ENCODE measurements at regions not wholly inside any gene's neighbourhood (a gene's known extent, or its start where the extent isn't known, plus 50 kb on each side); places are given as distances from the start of the nearest gene placed in this dataset.

DNA sequence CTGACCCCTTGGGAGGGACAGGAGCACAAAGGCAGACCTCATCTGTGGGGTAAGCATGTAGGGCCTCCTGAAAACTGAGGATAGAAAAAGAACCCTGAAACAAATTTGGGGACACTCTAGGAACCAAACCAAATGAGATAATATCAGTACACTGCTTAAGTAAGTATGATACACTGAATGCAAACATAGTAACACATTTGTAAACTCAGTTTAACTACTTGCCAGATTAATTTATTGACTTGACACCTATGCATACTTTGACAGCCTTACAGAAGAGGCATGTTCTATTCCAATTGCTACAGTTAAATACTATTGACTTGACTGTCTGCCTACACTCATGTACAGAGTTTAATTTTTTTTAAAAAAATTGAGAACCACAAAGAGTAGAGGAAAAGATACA, 1070.8 kb upstream of the SEMA6A start:
- Histone ChIP-seq H3K27ac (ENCODE audit: control insufficient read depth, insufficient read depth, low read length) (no peak overlapping the region), H3K9ac (ENCODE audit: control insufficient read depth, extremely low read depth, insufficient read depth, low read length) (no peak overlapping the region), H2AFZ (ENCODE audit: control insufficient read depth, low read length) (no peak overlapping the region), H4K20me1 (ENCODE audit: control insufficient read depth, extremely low read depth, insufficient read depth, low read length) (no peaks in the 10 kb centered on the region), H3K9me3 (ENCODE audit: control insufficient read depth, low read depth, low read length) (no peaks in the 10 kb centered on the region), H3K9me1 (ENCODE audit: control insufficient read depth, extremely low read depth, insufficient read depth, low read length) (no peaks in the 10 kb centered on the region), H3K36me3 (ENCODE audit: control insufficient read depth in 2 of 2, extremely low read depth in 1 of 2, insufficient read depth in 2 of 2, low read length in 2 of 2) (no peaks in the 10 kb centered on the region), H3K4me3 (ENCODE audit: control insufficient read depth in 2 of 3, extremely low read depth in 1 of 3, insufficient read depth in 2 of 3, low read depth in 1 of 3, low read length in 3 of 3) (no peak overlapping the region), H3K4me1 (ENCODE audit: control insufficient read depth, extremely low read depth, insufficient read depth, low read length) (no peaks in the 10 kb centered on the region), H3K27me3 (ENCODE audit: control insufficient read depth, extremely low read depth, insufficient read depth, low read length) (no peaks in the 10 kb centered on the region), H3K79me2 (ENCODE audit: control insufficient read depth, insufficient read depth, low read length) (no peaks in the 10 kb centered on the region), H3K4me2 (ENCODE audit: control insufficient read depth, extremely low read depth, insufficient read depth, low read depth, low read length) (no peak overlapping the region)
- TF ChIP-seq EZH2 (IDR thresholded peaks at IDR 0.05; ENCODE audit: low read length), result no peak
- TF ChIP-seq, protein P1, sequence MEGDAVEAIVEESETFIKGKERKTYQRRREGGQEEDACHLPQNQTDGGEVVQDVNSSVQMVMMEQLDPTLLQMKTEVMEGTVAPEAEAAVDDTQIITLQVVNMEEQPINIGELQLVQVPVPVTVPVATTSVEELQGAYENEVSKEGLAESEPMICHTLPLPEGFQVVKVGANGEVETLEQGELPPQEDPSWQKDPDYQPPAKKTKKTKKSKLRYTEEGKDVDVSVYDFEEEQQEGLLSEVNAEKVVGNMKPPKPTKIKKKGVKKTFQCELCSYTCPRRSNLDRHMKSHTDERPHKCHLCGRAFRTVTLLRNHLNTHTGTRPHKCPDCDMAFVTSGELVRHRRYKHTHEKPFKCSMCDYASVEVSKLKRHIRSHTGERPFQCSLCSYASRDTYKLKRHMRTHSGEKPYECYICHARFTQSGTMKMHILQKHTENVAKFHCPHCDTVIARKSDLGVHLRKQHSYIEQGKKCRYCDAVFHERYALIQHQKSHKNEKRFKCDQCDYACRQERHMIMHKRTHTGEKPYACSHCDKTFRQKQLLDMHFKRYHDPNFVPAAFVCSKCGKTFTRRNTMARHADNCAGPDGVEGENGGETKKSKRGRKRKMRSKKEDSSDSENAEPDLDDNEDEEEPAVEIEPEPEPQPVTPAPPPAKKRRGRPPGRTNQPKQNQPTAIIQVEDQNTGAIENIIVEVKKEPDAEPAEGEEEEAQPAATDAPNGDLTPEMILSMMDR (optimal IDR thresholded peaks at IDR 0.05 in 1 of 3, IDR thresholded peaks at IDR 0.05 in 1 of 3, conservative IDR thresholded peaks at IDR 0.05 in 1 of 3; ENCODE audit: extremely low read depth in 1 of 3, insufficient read depth in 2 of 3, low read length in 3 of 3), result no peak
- dilution Hi-C loops (cut with MboI; ENCODE audit: extremely low pct_ligation_motif_present, low sequenced_read_pairs), result no loop called here
- no peak for DNase-seq (ENCODE audit: low read depth, low spot score)
- FAIRE-seq, result no peak

DNA sequence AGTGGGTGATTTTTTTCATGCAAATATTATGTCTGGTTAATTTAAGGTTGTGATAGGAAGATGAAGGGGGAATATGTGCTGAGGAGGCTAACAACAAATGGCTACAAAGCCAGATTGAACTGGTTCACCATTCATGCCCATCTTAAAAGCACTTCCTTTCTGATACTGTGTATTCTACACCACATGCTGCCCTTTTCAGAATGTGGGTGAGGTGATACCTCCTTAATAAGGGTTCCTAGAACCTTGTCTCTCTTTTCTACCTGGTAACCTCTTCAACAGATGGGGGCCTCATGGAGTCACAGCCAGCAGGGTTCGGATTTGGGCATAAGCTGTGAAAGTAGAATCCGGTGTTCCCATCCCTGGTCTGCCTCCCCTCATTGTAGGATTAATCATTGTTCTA, 1064.0 kb upstream of the SEMA6A start:
- dilution Hi-C loops (cut with MboI; ENCODE audit: extremely low pct_ligation_motif_present, low sequenced_read_pairs), result no loop called here
- H3K27ac ChIP-seq (ENCODE audit: control insufficient read depth, insufficient read depth, low read length), result no peak overlapping the region
- FAIRE-seq (no peak), DNase-seq (ENCODE audit: low read depth, low spot score) (no peak)
- no peak overlapping the region for H3K4me3 ChIP-seq (ENCODE audit: control insufficient read depth in 2 of 3, extremely low read depth in 1 of 3, insufficient read depth in 2 of 3, low read depth in 1 of 3, low read length in 3 of 3)
- no peak overlapping the region for H3K9ac ChIP-seq (ENCODE audit: control insufficient read depth, extremely low read depth, insufficient read depth, low read length)
- no peak overlapping the region for H2AFZ ChIP-seq (ENCODE audit: control insufficient read depth, low read length)
- H3K4me2 ChIP-seq (ENCODE audit: control insufficient read depth, extremely low read depth, insufficient read depth, low read depth, low read length), result no peak overlapping the region
- H3K9me3 ChIP-seq (ENCODE audit: control insufficient read depth, low read depth, low read length), result no peaks in the 10 kb centered on the region
- no peaks in the 10 kb centered on the region for H3K4me1 ChIP-seq (ENCODE audit: control insufficient read depth, extremely low read depth, insufficient read depth, low read length)
- TF ChIP-seq, protein P1 (optimal IDR thresholded peaks at IDR 0.05 in 1 of 3, IDR thresholded peaks at IDR 0.05 in 1 of 3, conservative IDR thresholded peaks at IDR 0.05 in 1 of 3; ENCODE audit: extremely low read depth in 1 of 3, insufficient read depth in 2 of 3, low read length in 3 of 3), result no peak
- no peak for TF ChIP-seq EZH2 (IDR thresholded peaks at IDR 0.05; ENCODE audit: low read length)
- H4K20me1 ChIP-seq (ENCODE audit: control insufficient read depth, extremely low read depth, insufficient read depth, low read length), result no peaks in the 10 kb centered on the region
- H3K79me2 ChIP-seq (ENCODE audit: control insufficient read depth, insufficient read depth, low read length), result no peaks in the 10 kb centered on the region
- no peaks in the 10 kb centered on the region for H3K9me1 ChIP-seq (ENCODE audit: control insufficient read depth, extremely low read depth, insufficient read depth, low read length)
- H3K27me3 ChIP-seq (ENCODE audit: control insufficient read depth, extremely low read depth, insufficient read depth, low read length), result no peaks in the 10 kb centered on the region
- no peaks in the 10 kb centered on the region for H3K36me3 ChIP-seq (ENCODE audit: control insufficient read depth in 2 of 2, extremely low read depth in 1 of 2, insufficient read depth in 2 of 2, low read length in 2 of 2)

Measured in keratinocyte (primary cell).